ENCODE measurements at regions not wholly inside any gene's neighbourhood (a gene's known extent, or its start where the extent isn't known, plus 50 kb on each side); places are given as distances from the start of the nearest gene placed in this dataset.
"Not testable (repeated sequence)": the region's sequence is repeated elsewhere in the genome, so short reads cannot be mapped to it uniquely, and the experiment has no call there.

GRCh38 chr2:175253871-175254270 is 72.4 kb upstream of the ATP5MC3 start:
- Histone ChIP-seq H3K27ac (no peak overlapping the region), H3K4me3 (no peak overlapping the region)

GRCh38 chr2:175251425-175252041 is 70.0 kb upstream of the ATP5MC3 start:
- no peak overlapping the region for H3K27ac ChIP-seq
- no peak overlapping the region for H3K4me3 ChIP-seq

GRCh38 chr2:175247159-175247558 is 65.6 kb upstream of the ATP5MC3 start:
- Histone ChIP-seq H3K27ac (no peak overlapping the region), H3K4me3 (no peak overlapping the region)

GRCh38 chr2:175244697-175245096 is 63.2 kb upstream of the ATP5MC3 start:
- no peak overlapping the region for H3K27ac ChIP-seq

GRCh38 chr2:175241691-175242090 is 60.2 kb upstream of the ATP5MC3 start:
- no peak overlapping the region for H3K4me3 ChIP-seq

More at GRCh38 chr2:175244697-175245096, 63.2 kb upstream of the ATP5MC3 start:
- H3K4me3 ChIP-seq = no peak overlapping the region

GRCh38 chr2:175240033-175240432 is 58.5 kb upstream of the ATP5MC3 start:
- not testable (repeated sequence) for H3K4me3 ChIP-seq, H3K27ac ChIP-seq

More at GRCh38 chr2:175241691-175242090, 60.2 kb upstream of the ATP5MC3 start:
- no peak overlapping the region for H3K27ac ChIP-seq

- H3K27ac ChIP-seq = no peak overlapping the region
- H3K4me3 ChIP-seq = no peak overlapping the region
These were observed 55.4 kb upstream of the ATP5MC3 start for GRCh38 chr2:175236930-175237329.

GRCh38 chr2:175234650-175235049 is 53.1 kb upstream of the ATP5MC3 start:
- no peak overlapping the region for H3K4me3 ChIP-seq
- H3K27ac ChIP-seq = no peak overlapping the region

- Histone ChIP-seq H3K4me3 (no peak overlapping the region), H3K27ac (no peak overlapping the region)
These were observed 52.6 kb upstream of the ATP5MC3 start for GRCh38 chr2:175234153-175234552.

- no peak overlapping the region for H3K4me3 ChIP-seq
- no peak overlapping the region for H3K27ac ChIP-seq
These were observed 51.7 kb upstream of the ATP5MC3 start for GRCh38 chr2:175233135-175233719.
